Stomach (tissue), 8 donors: ENCODE measurements at regions not wholly inside any gene's neighbourhood (a gene's known extent, or its start where the extent isn't known, plus 50 kb on each side); places are given as distances from the start of the nearest gene placed in this dataset.

Source experiments
- DNase-seq, 2 donors: peaks; one replicate each; pipeline versions ENCODE4 v3.0.0 to v3.0.0-alpha.2; 2013 to 2019
- H3K27ac ChIP-seq, 5 donors: fragments of 200-600 bp in 4 of 5; sonication (generic) in 4 of 5; one replicate each; pipeline ENCODE4 v1.5.1; 2013 to 2019; ENCODE audit warnings: mild to moderate bottlenecking in 1 of 5, moderate library complexity in 1 of 5
- H3K27me3 ChIP-seq, 3 donors: fragments of 200-600 bp; sonication (generic); one replicate each; pipeline ENCODE4 v1.5.1; 2017 to 2019; ENCODE audit warnings: mixed run types in 1 of 3
- H3K36me3 ChIP-seq, 4 donors: fragments of 200-600 bp; sonication (generic); 1 replicate in 3 of 4; 2 replicates in 1 of 4; pipeline ENCODE4 v1.5.1; 2016 to 2019
- H3K4me1 ChIP-seq, 4 donors: fragments of 200-600 bp; sonication (generic); one replicate each; pipeline ENCODE4 v1.5.1; 2016 to 2019
- H3K4me3 ChIP-seq, 4 donors: fragments of 200-600 bp; sonication (generic) in 3 of 4; one replicate each; pipeline ENCODE4 v1.5.1; 2016 to 2019; ENCODE audit warnings: mild to moderate bottlenecking in 1 of 4
- H3K9me3 ChIP-seq, 4 donors: fragments of 200-600 bp; sonication (generic); one replicate each; pipeline ENCODE4 v1.5.1; 2016 to 2019
- EP300 ChIP-seq: sonication (generic); formaldehyde crosslinking; IDR thresholded peaks from one replicate; pipeline ENCODE4 v1.6.1; 2017; ENCODE audit warnings: antibody characterized with exemption
- POLR2A ChIP-seq, 4 donors: fragments of 450-650 bp; IDR thresholded peaks; one replicate each; pipeline ENCODE4 v1.6.1; 2016; ENCODE audit warnings: antibody characterized with exemption in 4 of 4, control low read depth in 2 of 4, mild to moderate bottlenecking in 1 of 4, moderate library complexity in 1 of 4
- POLR2AphosphoS5 ChIP-seq, 3 donors: sonication (generic); formaldehyde crosslinking; IDR thresholded peaks; one replicate each; pipeline ENCODE4 v1.6.1; 2016; ENCODE audit warnings: antibody characterized with exemption in 3 of 3
- WGBS, 5 donors: extraction: QIAGEN DNeasy Blood & Tissue Kit in 3 of 5; methylation state at CpG; one replicate each; pipeline versions ENCODE4 v1.1.5 to v1.1.7; 2013 to 2018; 5-methylcytosine and 5-hydroxymethylcytosine counted together
- intact Hi-C: fragments of 100-400 bp; cut with DNase I; formaldehyde crosslinking; loops from one replicate; pipeline ENCODE4 v1.15.1; 2023; ENCODE audit warnings: low total_unique reads
- TF ChIP-seq, protein P1 (sequence below), 7 experiments: fragments of 450-650 bp in 4 of 7; fragments of 200-600 bp in 3 of 7; sonication (generic) in 3 of 7; IDR thresholded peaks; one replicate each; pipeline ENCODE4 v1.5.1; 2016 to 2019; ENCODE audit warnings: antibody characterized with exemption in 7 of 7, control low read depth in 2 of 7, mild to moderate bottlenecking in 1 of 7
- donor health status: healthy with polysubstance abuse.
- donor health status: Bipolar disorder and iron deficiency.
- donor health status: healthy.

DNA sequence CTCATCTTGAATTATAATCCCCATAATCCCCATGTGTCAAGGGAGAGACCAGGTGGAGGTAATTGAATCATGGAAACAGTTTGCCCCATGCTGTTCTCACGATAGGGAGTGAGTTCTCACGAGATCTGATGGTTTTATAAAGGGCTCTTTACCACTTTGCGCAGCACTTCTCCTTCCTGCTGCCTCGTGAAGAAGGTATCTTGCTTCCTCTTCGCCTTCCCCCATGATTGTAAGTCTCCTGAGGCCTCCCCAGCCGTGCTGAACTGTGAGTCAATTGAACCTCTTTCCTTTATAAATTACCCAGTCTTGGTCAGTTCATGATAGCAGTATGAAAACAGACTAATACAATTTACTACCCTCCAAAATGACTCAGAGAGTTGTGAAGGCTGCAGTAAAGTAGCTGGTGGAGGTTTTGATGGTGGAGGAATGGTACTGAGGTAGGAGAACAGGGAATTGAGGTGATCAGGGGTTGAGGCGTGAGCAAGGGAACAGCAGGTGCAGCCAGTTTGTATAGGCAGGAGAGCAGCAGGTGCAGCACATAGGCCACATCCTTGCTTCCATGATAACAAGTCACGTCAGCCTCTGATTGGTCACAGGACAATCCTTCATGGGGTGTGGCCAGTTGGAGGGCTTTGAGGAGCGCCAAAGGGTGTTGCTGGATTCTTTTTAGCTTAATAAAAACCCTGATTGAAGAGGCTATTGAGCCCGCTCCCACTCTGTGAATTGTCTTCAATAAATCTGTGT lies 150.0 kb downstream of the CDC5L start:
- no peak overlapping the region for H3K4me3 ChIP-seq
- H3K27me3 ChIP-seq, result no peaks in the 10 kb centered on the region
- intact Hi-C loops, result no loop called here
- H3K9me3 ChIP-seq, result no peaks in the 10 kb centered on the region
- H3K36me3 ChIP-seq, result no peaks in the 10 kb centered on the region
- no peak for TF ChIP-seq POLR2A (IDR thresholded peaks at IDR 0.05)
- no peak for TF ChIP-seq EP300
- TF ChIP-seq POLR2AphosphoS5 (IDR thresholded peaks at IDR 0.05), result no peak
- TF ChIP-seq, protein P1, sequence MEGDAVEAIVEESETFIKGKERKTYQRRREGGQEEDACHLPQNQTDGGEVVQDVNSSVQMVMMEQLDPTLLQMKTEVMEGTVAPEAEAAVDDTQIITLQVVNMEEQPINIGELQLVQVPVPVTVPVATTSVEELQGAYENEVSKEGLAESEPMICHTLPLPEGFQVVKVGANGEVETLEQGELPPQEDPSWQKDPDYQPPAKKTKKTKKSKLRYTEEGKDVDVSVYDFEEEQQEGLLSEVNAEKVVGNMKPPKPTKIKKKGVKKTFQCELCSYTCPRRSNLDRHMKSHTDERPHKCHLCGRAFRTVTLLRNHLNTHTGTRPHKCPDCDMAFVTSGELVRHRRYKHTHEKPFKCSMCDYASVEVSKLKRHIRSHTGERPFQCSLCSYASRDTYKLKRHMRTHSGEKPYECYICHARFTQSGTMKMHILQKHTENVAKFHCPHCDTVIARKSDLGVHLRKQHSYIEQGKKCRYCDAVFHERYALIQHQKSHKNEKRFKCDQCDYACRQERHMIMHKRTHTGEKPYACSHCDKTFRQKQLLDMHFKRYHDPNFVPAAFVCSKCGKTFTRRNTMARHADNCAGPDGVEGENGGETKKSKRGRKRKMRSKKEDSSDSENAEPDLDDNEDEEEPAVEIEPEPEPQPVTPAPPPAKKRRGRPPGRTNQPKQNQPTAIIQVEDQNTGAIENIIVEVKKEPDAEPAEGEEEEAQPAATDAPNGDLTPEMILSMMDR (IDR thresholded peaks at IDR 0.05), result no peak
- no peak for DNase-seq
- WGBS, 5 donors, result 73 to 81% (median 78%) methylated on average over 10 of the region's 10 CpGs
- no peak overlapping the region for H3K27ac ChIP-seq
- no peaks in the 10 kb centered on the region for H3K4me1 ChIP-seq

DNA sequence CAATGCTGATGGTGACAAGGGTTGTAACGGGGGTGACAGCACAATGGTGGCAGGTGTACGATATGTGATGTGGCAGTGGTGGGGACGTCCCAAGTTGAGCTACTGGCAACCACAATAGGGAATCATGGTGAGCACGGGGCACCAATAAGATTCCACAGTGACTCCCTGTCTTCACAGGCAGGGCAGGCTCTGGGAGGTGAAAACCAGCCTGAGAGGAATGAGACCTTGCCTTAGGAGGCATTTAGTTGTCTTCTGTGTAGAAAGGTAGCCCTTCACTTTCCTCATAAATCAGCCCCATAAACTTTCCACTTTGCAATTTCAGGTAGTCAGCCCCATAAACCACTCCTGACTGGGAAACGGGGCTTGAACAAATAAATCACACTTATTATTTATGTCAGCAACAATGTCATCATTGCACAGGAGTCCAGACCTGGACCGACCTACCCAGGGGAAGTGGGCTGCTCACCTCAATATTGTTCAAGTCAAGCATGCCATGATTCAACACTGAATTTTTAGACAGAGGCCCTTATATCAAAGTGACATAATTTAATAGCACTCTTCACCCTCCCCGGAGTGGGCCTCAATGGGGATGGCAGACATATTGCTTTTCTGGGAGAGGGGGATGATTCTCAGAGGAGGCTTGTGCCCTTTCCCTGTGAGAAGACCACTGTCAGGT lies 150.8 kb downstream of the CDC5L start:
- 78 to 83% (median 82%) methylated on average over 7 of the region's 7 CpGs for WGBS, 5 donors
- TF ChIP-seq, protein P1 (IDR thresholded peaks at IDR 0.05), result no peak
- TF ChIP-seq POLR2A (IDR thresholded peaks at IDR 0.05) (no peak), EP300 (no peak), POLR2AphosphoS5 (IDR thresholded peaks at IDR 0.05) (no peak)
- intact Hi-C loops, result no loop called here

DNA sequence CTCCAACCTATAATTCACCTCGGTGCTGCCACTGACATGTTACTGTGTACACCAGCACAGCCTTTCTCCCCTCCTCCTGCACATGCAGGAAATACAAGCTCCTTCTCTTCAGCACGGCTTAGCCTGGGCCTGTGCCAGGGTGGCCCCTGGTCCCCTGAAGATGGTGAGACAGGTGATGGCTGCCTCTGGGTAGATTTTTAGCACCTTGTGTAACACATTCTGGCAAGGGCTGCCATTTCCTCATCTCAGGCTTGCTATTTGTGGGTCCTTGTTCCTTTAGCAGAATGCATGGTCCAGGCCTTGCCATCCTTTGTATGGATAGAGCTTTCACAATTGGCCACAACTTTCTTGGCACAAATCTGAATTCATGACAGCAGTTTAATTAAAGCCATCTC lies 151.3 kb downstream of the CDC5L start:
- Histone ChIP-seq H3K4me1 (no peaks in the 10 kb centered on the region), H3K36me3 (no peaks in the 10 kb centered on the region), H3K9me3 (no peaks in the 10 kb centered on the region), H3K4me3 (no peak overlapping the region), H3K27me3 (no peaks in the 10 kb centered on the region), H3K27ac (no peak overlapping the region)
- 43 to 60% (median 54%) methylated on average over 2 of the region's 2 CpGs for WGBS, 5 donors
- TF ChIP-seq POLR2AphosphoS5 (IDR thresholded peaks at IDR 0.05), result no peak
- TF ChIP-seq, protein P1 (IDR thresholded peaks at IDR 0.05), result no peak
- intact Hi-C loops, result no loop called here
- no peak for DNase-seq

More for the DNA sequence above, 150.8 kb downstream of the CDC5L start:
- Histone ChIP-seq H3K27ac (no peak overlapping the region), H3K36me3 (no peaks in the 10 kb centered on the region), H3K27me3 (no peaks in the 10 kb centered on the region), H3K4me1 (no peaks in the 10 kb centered on the region), H3K9me3 (no peaks in the 10 kb centered on the region), H3K4me3 (no peak overlapping the region)
- no peak for DNase-seq

DNA sequence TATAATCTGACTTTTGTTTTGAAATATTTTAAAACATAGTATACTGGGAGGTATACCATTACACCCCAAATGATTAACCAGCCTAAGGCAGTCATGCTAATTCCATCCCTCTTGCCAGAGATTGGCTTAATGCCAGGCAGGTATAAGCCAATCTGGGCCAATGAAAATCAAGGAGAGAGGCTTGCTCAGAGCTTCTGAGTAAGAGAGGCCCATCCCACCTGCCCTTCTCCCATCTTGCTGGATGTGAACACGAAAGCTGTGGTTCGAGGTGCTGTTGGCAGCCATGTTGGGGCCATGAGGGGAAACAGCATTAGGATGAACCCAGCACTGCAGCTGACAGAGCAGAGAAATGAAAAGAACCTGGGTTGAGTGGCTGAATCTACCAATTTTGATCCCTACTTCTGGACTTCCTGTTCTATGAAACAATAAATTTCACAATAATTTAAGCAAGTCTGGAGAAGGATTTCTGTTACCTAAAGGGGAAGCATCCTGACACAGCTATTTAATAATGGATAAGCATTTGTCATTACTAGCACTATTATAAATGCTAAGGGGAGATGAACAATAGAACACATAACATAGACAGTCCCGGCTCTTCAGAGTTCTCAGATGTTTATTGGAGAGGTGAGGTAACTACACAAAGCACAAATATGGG lies 152.3 kb downstream of the CDC5L start:
- Histone ChIP-seq H3K27ac (no peak overlapping the region), H3K27me3 (no peaks in the 10 kb centered on the region), H3K9me3 (no peaks in the 10 kb centered on the region), H3K4me1 (no peaks in the 10 kb centered on the region), H3K4me3 (no peak overlapping the region), H3K36me3 (no peaks in the 10 kb centered on the region)
- DNase-seq, result no peak
- 84 to 95% (median 93%) methylated on average over 3 of the region's 3 CpGs for WGBS, 5 donors
- TF ChIP-seq, protein P1 (IDR thresholded peaks at IDR 0.05), result no peak
- TF ChIP-seq POLR2A (IDR thresholded peaks at IDR 0.05) (no peak), POLR2AphosphoS5 (IDR thresholded peaks at IDR 0.05) (no peak), EP300 (no peak)
- intact Hi-C loops, result no loop called here
